HepG2 (cell line): ENCODE measurements at regions not wholly inside any gene's neighbourhood (a gene's known extent, or its start where the extent isn't known, plus 50 kb on each side); places are given as distances from the start of the nearest gene placed in this dataset.

Source experiments
- ATAC-seq: fragments of 200-7000 bp; cut with Tn5 transposase; 3 replicates; pipeline ENCODE4 v1.9.1; 2020; ENCODE audit warnings: mild to moderate bottlenecking, moderate library complexity
- BruUV-seq: library from RNA; stranded (reverse); fragments of 400-500 nt; replicated peaks from 2 replicates; lab custom pipeline; 2021; lab: Mats Ljungman, UMichigan
- CTCF ChIA-PET: fragments of 300-600 bp; formaldehyde crosslinking; extraction: SDS; loops from one replicate; lab custom pipeline; 2021; ENCODE audit warnings: low total read pairs, inconsistent platforms, low intra/inter-chr PET ratio; lab: Yijun Ruan, JAX
- POLR2A ChIA-PET: fragments of 350-600 bp; sonication (Branson Sonifier 250); formaldehyde crosslinking; loops from one replicate; lab custom pipeline; 2020; ENCODE audit warnings: antibody characterized with exemption, inconsistent platforms; lab: Yijun Ruan, JAX
- DNase-seq: peaks from one replicate; pipeline ENCODE4 v3.0.0-alpha.2; 2015; ENCODE audit warnings: low spot score
- FAIRE-seq: peaks from 3 replicates; lab custom pipeline; 2011; peaks lifted over from hg19 to GRCh38; lab: Jason Lieb, UNC
- H2AFZ ChIP-seq: one replicate; pipeline ENCODE4 v1.6.1; 2011; ENCODE audit warnings: low read length, inconsistent platforms
- H3K27ac ChIP-seq: fragments of 300-600 bp; 3 replicates; pipeline ENCODE4 v1.8.0; 2011; ENCODE audit warnings: mixed run types, mild to moderate bottlenecking, mixed read lengths, low read length, inconsistent platforms; ENCODE audit not compliant: insufficient read depth; ENCODE audit errors: extremely low read length
- H3K27me3 ChIP-seq, 2 experiments: fragments of 200-600 bp in 1 of 2; 2 replicates in 1 of 2; 3 replicates in 1 of 2; pipeline versions ENCODE4 v1.6.0 to v1.8.0; 2011; ENCODE audit warnings: low read length in 2 of 2, mild to moderate bottlenecking in 2 of 2, moderate library complexity in 2 of 2, inconsistent platforms in 1 of 2; ENCODE audit not compliant: insufficient read depth in 2 of 2, control insufficient read depth in 1 of 2
- H3K36me3 ChIP-seq, 2 experiments: fragments of 200-600 bp in 1 of 2; replicated peaks in 1 of 2; 2 replicates in 1 of 2; 3 replicates in 1 of 2; pipeline versions ENCODE4 v1.5.1 to v1.8.0; 2011; ENCODE audit warnings: low read length in 2 of 2, inconsistent platforms in 1 of 2; ENCODE audit not compliant: insufficient read depth in 2 of 2, control insufficient read depth in 1 of 2
- H3K4me1 ChIP-seq: 2 replicates; pipeline ENCODE4 v1.5.1; 2012; ENCODE audit warnings: low read length, inconsistent platforms; ENCODE audit not compliant: insufficient read depth
- H3K4me2 ChIP-seq: 2 replicates; pipeline ENCODE4 v1.6.0; 2011; ENCODE audit warnings: low read depth, low read length, inconsistent platforms
- H3K4me3 ChIP-seq, 3 experiments: fragments of 200-600 bp in 1 of 3; sonication (generic), shearing (Covaris generic) in 1 of 3; replicated peaks in 1 of 3; 2 replicates each; pipeline ENCODE4 v1.5.1; 2011 to 2016; ENCODE audit warnings: low read length in 3 of 3, inconsistent platforms in 2 of 3, low read depth in 2 of 3, mild to moderate bottlenecking in 2 of 3, control low read depth in 1 of 3, mixed read lengths in 1 of 3; ENCODE audit not compliant: insufficient read depth in 1 of 3
- H3K79me2 ChIP-seq: one replicate; pipeline ENCODE4 v1.6.1; 2011; ENCODE audit warnings: low read length, inconsistent platforms; ENCODE audit not compliant: insufficient read depth
- H3K9ac ChIP-seq: 2 replicates; pipeline ENCODE4 v1.6.0; 2011; ENCODE audit warnings: mild to moderate bottlenecking, low read depth, low read length, inconsistent platforms; ENCODE audit not compliant: insufficient read depth
- H3K9me3 ChIP-seq: 2 replicates; pipeline ENCODE4 v1.5.1; 2012; ENCODE audit warnings: mild to moderate bottlenecking, low read length
- H4K20me1 ChIP-seq: 2 replicates; pipeline ENCODE4 v1.6.0; 2011; ENCODE audit warnings: inconsistent platforms, mild to moderate bottlenecking, low read length, moderate library complexity; ENCODE audit not compliant: insufficient read depth
- AHR ChIP-seq: IDR thresholded peaks from 2 replicates; pipeline ENCODE4 v1.6.1; 2018; ENCODE audit warnings: missing genetic modification reagents, missing compliant biosample characterization
- AKAP8 ChIP-seq: sonication (generic); formaldehyde crosslinking; IDR thresholded peaks from 2 replicates; pipeline ENCODE4 v1.5.1; 2020; ENCODE audit warnings: mild to moderate bottlenecking, missing genetic modification reagents
- FOXJ3 ChIP-seq: sonication (generic); formaldehyde crosslinking; IDR thresholded peaks from 2 replicates; pipeline ENCODE4 v1.4.0; 2020; ENCODE audit warnings: missing genetic modification reagents, mild to moderate bottlenecking, borderline replicate concordance
- GMEB2 ChIP-seq: IDR thresholded peaks from 2 replicates; pipeline ENCODE4 v1.6.1; 2016; ENCODE audit warnings: missing biosample characterization, missing genetic modification reagents, low read depth
- GTF3A ChIP-seq: sonication (generic); formaldehyde crosslinking; conservative IDR thresholded peaks from 2 replicates; pipeline ENCODE4 v1.4.0; 2020; ENCODE audit warnings: mild to moderate bottlenecking, missing genetic modification reagents
- MAZ ChIP-seq, 2 experiments: sonication (generic) in 1 of 2; formaldehyde crosslinking in 1 of 2; IDR thresholded peaks; 2 replicates each; pipeline versions ENCODE4 v1.5.0 to v1.6.1; 2012 to 2020; ENCODE audit warnings: low read depth in 2 of 2, mild to moderate bottlenecking in 2 of 2, borderline replicate concordance in 1 of 2, improper control_type of control experiment in 1 of 2, low read length in 1 of 2, missing genetic modification reagents in 1 of 2, moderate library complexity in 1 of 2
- MEIS2 ChIP-seq: sonication (generic); formaldehyde crosslinking; IDR thresholded peaks from 2 replicates; pipeline ENCODE4 v1.9.0; 2021; ENCODE audit warnings: mild to moderate bottlenecking, missing genetic modification reagents
- MIER3 ChIP-seq: IDR thresholded peaks from 2 replicates; pipeline ENCODE4 v1.6.1; 2016; ENCODE audit warnings: missing compliant biosample characterization, borderline replicate concordance
- NFYC ChIP-seq: IDR thresholded peaks from 2 replicates; pipeline ENCODE4 v1.6.1; 2016; ENCODE audit warnings: missing genetic modification reagents, missing compliant biosample characterization
- PTBP1 ChIP-seq: fragments of 200-400 bp; formaldehyde crosslinking; IDR thresholded peaks from 2 replicates; pipeline ENCODE4 v1.6.1; 2018; ENCODE audit warnings: low read length, low read depth; ENCODE audit not compliant: poor library complexity, severe bottlenecking
- SALL2 ChIP-seq: sonication (generic); formaldehyde crosslinking; IDR thresholded peaks from 2 replicates; pipeline ENCODE4 v1.8.1; 2023; ENCODE audit warnings: mild to moderate bottlenecking, missing genetic modification reagents, inconsistent platforms
- SCMH1 ChIP-seq: sonication (generic); formaldehyde crosslinking; IDR thresholded peaks from 2 replicates; pipeline ENCODE4 v1.9.0; 2021; ENCODE audit warnings: missing genetic modification reagents, mild to moderate bottlenecking, borderline replicate concordance
- TCF12 ChIP-seq, 2 experiments: fragments of 450-650 bp in 1 of 2; sonication (generic) in 1 of 2; formaldehyde crosslinking in 1 of 2; IDR thresholded peaks; 2 replicates each; pipeline versions ENCODE4 v1.6.1 to v1.8.0; 2017 to 2022; ENCODE audit warnings: antibody characterized with exemption in 1 of 2, mild to moderate bottlenecking in 1 of 2, missing genetic modification reagents in 1 of 2, moderate library complexity in 1 of 2
- ZBTB21 ChIP-seq: sonication (generic); formaldehyde crosslinking; IDR thresholded peaks from 2 replicates; pipeline ENCODE4 v1.4.0; 2020; ENCODE audit warnings: missing genetic modification reagents
- ZFX ChIP-seq: sonication (generic); formaldehyde crosslinking; IDR thresholded peaks from 2 replicates; pipeline ENCODE4 v1.4.0; 2020; ENCODE audit warnings: mild to moderate bottlenecking, low read depth, missing genetic modification reagents, moderate library complexity
- ZNF143 ChIP-seq: sonication (generic); formaldehyde crosslinking; IDR thresholded peaks from 2 replicates; pipeline ENCODE4 v1.4.0; 2020; ENCODE audit warnings: missing genetic modification reagents
- ZNF460 ChIP-seq: sonication (generic); formaldehyde crosslinking; IDR thresholded peaks from 2 replicates; pipeline ENCODE4 v1.5.1; 2020; ENCODE audit warnings: missing genetic modification reagents, mild to moderate bottlenecking, borderline replicate concordance
- ZNF546 ChIP-seq: sonication (generic); formaldehyde crosslinking; conservative IDR thresholded peaks from 2 replicates; pipeline ENCODE4 v1.8.1; 2023; ENCODE audit warnings: mild to moderate bottlenecking, missing genetic modification reagents
- WGBS: methylation state at CpG from one replicate; pipeline ENCODE4 v1.1.6; 2017; ENCODE audit warnings: low lambda C conversion rate; 5-methylcytosine and 5-hydroxymethylcytosine counted together
- in situ Hi-C: cut with HindIII; loops from 2 replicates; pipeline ENCODE4 v1.10.0; 2017; ENCODE audit warnings: low pct_unique_long_range_greater_than_20kb; ENCODE audit not compliant: extremely low pct_ligation_motif_present
- intact Hi-C: fragments of 100-400 bp; cut with micrococcal nuclease; formaldehyde crosslinking; loops from one replicate; pipeline ENCODE4 v1.10.0; 2022; ENCODE audit not compliant: unreplicated experiment
- TF ChIP-seq, protein P1 (sequence below): sonication (generic); formaldehyde crosslinking; IDR thresholded peaks from 2 replicates; pipeline ENCODE4 v1.4.0; 2020; ENCODE audit warnings: missing genetic modification reagents
- TF ChIP-seq, protein P2 (sequence below): sonication (generic); formaldehyde crosslinking; IDR thresholded peaks from 2 replicates; pipeline ENCODE4 v1.5.0; 2020; ENCODE audit warnings: missing genetic modification reagents

GRCh38 chrX:39921838-39922237 is 175.9 kb downstream of the BCOR start (continued):
- TF ChIP-seq ZFX (CRISPR knock-in tag) (no peak), GTF3A (no peak), ZBTB21 (CRISPR knock-in tag) (no peak), MEIS2 (CRISPR knock-in tag) (no peak), SALL2 (CRISPR knock-in tag) (no peak), MIER3 (CRISPR knock-in tag) (no peak), GMEB2 (CRISPR knock-in tag) (no peak), SCMH1 (CRISPR knock-in tag) (no peak)
- TF ChIP-seq, protein P1, sequence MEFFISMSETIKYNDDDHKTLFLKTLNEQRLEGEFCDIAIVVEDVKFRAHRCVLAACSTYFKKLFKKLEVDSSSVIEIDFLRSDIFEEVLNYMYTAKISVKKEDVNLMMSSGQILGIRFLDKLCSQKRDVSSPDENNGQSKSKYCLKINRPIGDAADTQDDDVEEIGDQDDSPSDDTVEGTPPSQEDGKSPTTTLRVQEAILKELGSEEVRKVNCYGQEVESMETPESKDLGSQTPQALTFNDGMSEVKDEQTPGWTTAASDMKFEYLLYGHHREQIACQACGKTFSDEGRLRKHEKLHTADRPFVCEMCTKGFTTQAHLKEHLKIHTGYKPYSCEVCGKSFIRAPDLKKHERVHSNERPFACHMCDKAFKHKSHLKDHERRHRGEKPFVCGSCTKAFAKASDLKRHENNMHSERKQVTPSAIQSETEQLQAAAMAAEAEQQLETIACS (CRISPR knock-in tag) = no peak

GRCh38 chrX:39922488-39922887 is 175.3 kb downstream of the BCOR start:
- in situ Hi-C loops = no loop called here
- Histone ChIP-seq H3K9ac (no peak overlapping the region), H3K27me3 (no peaks in the 10 kb centered on the region; a peak in 1 of 5 replicates), H3K4me3 (no peak overlapping the region), H3K27ac (no peak overlapping the region), H3K4me2 (no peak overlapping the region), H4K20me1 (no peaks in the 10 kb centered on the region), H3K9me3 (no peaks in the 10 kb centered on the region), H3K79me2 (no peaks in the 10 kb centered on the region)
- ChIA-PET POLR2A (no interaction called here), CTCF (no interaction called here)
- intact Hi-C loops = no loop called here
- no peak for FAIRE-seq
- DNase-seq = no peak
- TF ChIP-seq AHR (CRISPR knock-in tag) (no peak), NFYC (CRISPR knock-in tag) (no peak), ZNF546 (no peak), PTBP1 (no peak), TCF12 (IDR thresholded peaks at IDR 0.05) (no peak), TCF12 (CRISPR knock-in tag; IDR thresholded peaks at IDR 0.05) (no peak), AKAP8 (CRISPR knock-in tag) (no peak), MAZ (IDR thresholded peaks at IDR 0.05; ENCODE audit: borderline replicate concordance, low read depth, low read length) (no peak), MAZ (CRISPR knock-in tag; IDR thresholded peaks at IDR 0.05; ENCODE audit: low read depth) (no peak), ZNF143 (CRISPR knock-in tag) (no peak), FOXJ3 (CRISPR knock-in tag) (no peak), ZNF460 (CRISPR knock-in tag) (no peak)
- TF ChIP-seq, protein P2, sequence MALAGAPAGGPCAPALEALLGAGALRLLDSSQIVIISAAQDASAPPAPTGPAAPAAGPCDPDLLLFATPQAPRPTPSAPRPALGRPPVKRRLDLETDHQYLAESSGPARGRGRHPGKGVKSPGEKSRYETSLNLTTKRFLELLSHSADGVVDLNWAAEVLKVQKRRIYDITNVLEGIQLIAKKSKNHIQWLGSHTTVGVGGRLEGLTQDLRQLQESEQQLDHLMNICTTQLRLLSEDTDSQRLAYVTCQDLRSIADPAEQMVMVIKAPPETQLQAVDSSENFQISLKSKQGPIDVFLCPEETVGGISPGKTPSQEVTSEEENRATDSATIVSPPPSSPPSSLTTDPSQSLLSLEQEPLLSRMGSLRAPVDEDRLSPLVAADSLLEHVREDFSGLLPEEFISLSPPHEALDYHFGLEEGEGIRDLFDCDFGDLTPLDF (CRISPR knock-in tag) = no peak
- TF ChIP-seq, all 625 proteins: peak for 0
- no TSS peak for BruUV-seq
- Histone ChIP-seq H3K36me3 (no peaks in the 10 kb centered on the region), H2AFZ (no peak overlapping the region), H3K4me1 (no peaks in the 10 kb centered on the region)
- 0% methylated on average over 2 of the region's 2 CpGs for WGBS
- no peak for ATAC-seq
